Neuron (in vitro differentiated cells): ENCODE measurements at regions not wholly inside any gene's neighbourhood (a gene's known extent, or its start where the extent isn't known, plus 50 kb on each side); places are given as distances from the start of the nearest gene placed in this dataset.

ENCODE experiments used
- H2AFZ ChIP-seq: one replicate; pipeline ENCODE4 v1.6.1; 2013; ENCODE audit warnings: low read depth, mild to moderate bottlenecking, inconsistent platforms, low read length, moderate library complexity
- H3K27me3 ChIP-seq: one replicate; pipeline ENCODE4 v1.6.1; 2013; ENCODE audit warnings: low read length; ENCODE audit not compliant: insufficient read depth
- H3K36me3 ChIP-seq: one replicate; pipeline ENCODE4 v1.6.1; 2013; ENCODE audit warnings: low read length; ENCODE audit not compliant: insufficient read depth
- H3K4me1 ChIP-seq: one replicate; pipeline ENCODE4 v1.6.1; 2013; ENCODE audit warnings: low read length; ENCODE audit not compliant: insufficient read depth
- H3K4me3 ChIP-seq: 2 replicates; pipeline ENCODE4 v1.5.1; 2013; ENCODE audit warnings: mild to moderate bottlenecking, low read length, moderate library complexity
- H3K9me3 ChIP-seq: one replicate; pipeline ENCODE4 v1.6.1; 2013; ENCODE audit warnings: low read length

- no peak overlapping the region for H2AFZ ChIP-seq
- no peaks in the 10 kb centered on the region for H3K4me1 ChIP-seq
- H3K27me3 ChIP-seq = no peaks in the 10 kb centered on the region
- H3K9me3 ChIP-seq = no peaks in the 10 kb centered on the region
- no peaks in the 10 kb centered on the region for H3K36me3 ChIP-seq
- no peak overlapping the region for H3K4me3 ChIP-seq
Observed at GRCh38 chr12:94080341-94081009, 67.9 kb upstream of the PLXNC1 start.

GRCh38 chr12:94082690-94083089, 65.7 kb upstream of the PLXNC1 start:
- Histone ChIP-seq H3K4me3 (no peak overlapping the region), H3K27me3 (no peaks in the 10 kb centered on the region), H3K36me3 (no peaks in the 10 kb centered on the region), H3K4me1 (no peaks in the 10 kb centered on the region), H3K9me3 (no peaks in the 10 kb centered on the region), H2AFZ (no peak overlapping the region)

- H3K9me3 ChIP-seq = peaks cover 2% of the 10 kb centered on the region
- H2AFZ ChIP-seq = no peak overlapping the region
- no peak overlapping the region for H3K4me3 ChIP-seq
- no peaks in the 10 kb centered on the region for H3K4me1 ChIP-seq
- no peaks in the 10 kb centered on the region for H3K36me3 ChIP-seq
- peaks cover 4% of the 10 kb centered on the region for H3K27me3 ChIP-seq
Observed at GRCh38 chr12:94089891-94090290, 58.5 kb upstream of the PLXNC1 start.

GRCh38 chr12:94091624-94092023, 56.8 kb upstream of the PLXNC1 start:
- H2AFZ ChIP-seq = no peak overlapping the region

GRCh38 chr12:94092516-94093241, 55.7 kb upstream of the PLXNC1 start:
- Histone ChIP-seq H3K36me3 (no peaks in the 10 kb centered on the region), H3K4me1 (no peaks in the 10 kb centered on the region), H3K9me3 (peaks cover 2% of the 10 kb centered on the region), H3K27me3 (peaks cover 9% of the 10 kb centered on the region), H2AFZ (no peak overlapping the region), H3K4me3 (no peak overlapping the region)

More at GRCh38 chr12:94091624-94092023, 56.8 kb upstream of the PLXNC1 start:
- H3K36me3 ChIP-seq = no peaks in the 10 kb centered on the region
- H3K27me3 ChIP-seq = peaks cover 9% of the 10 kb centered on the region
- H3K4me1 ChIP-seq = no peaks in the 10 kb centered on the region
- no peak overlapping the region for H3K4me3 ChIP-seq
- H3K9me3 ChIP-seq = peaks cover 2% of the 10 kb centered on the region

- Histone ChIP-seq H3K27me3 (peaks cover 9% of the 10 kb centered on the region), H3K36me3 (no peaks in the 10 kb centered on the region), H2AFZ (no peak overlapping the region), H3K9me3 (peaks cover 2% of the 10 kb centered on the region), H3K4me1 (peaks cover 4% of the 10 kb centered on the region), H3K4me3 (no peak overlapping the region)
Observed at GRCh38 chr12:94094700-94095099, 53.7 kb upstream of the PLXNC1 start.

- Histone ChIP-seq H3K9me3 (peaks cover under 1% of the 10 kb centered on the region), H3K27me3 (peaks cover 5% of the 10 kb centered on the region), H3K36me3 (no peaks in the 10 kb centered on the region), H3K4me1 (peaks cover 4% of the 10 kb centered on the region), H2AFZ (no peak overlapping the region), H3K4me3 (no peak overlapping the region)
Observed at GRCh38 chr12:94095618-94096017, 52.8 kb upstream of the PLXNC1 start.

GRCh38 chr12:94098466-94098865, 49.9 kb upstream of the PLXNC1 start:
- Histone ChIP-seq H3K36me3 (no peaks in the 10 kb centered on the region), H3K4me1 (peaks cover 8% of the 10 kb centered on the region)

More at GRCh38 chr12:94098466-94098865, 49.9 kb upstream of the PLXNC1 start:
- H3K27me3 ChIP-seq = peaks cover 5% of the 10 kb centered on the region
- H3K9me3 ChIP-seq = no peaks in the 10 kb centered on the region
- H2AFZ ChIP-seq = no peak overlapping the region
- H3K4me3 ChIP-seq = no peak overlapping the region
